H1 (cell line): ENCODE measurements at regions not wholly inside any gene's neighbourhood (a gene's known extent, or its start where the extent isn't known, plus 50 kb on each side); places are given as distances from the start of the nearest gene placed in this dataset.

Experiments
- CTCF ChIA-PET: fragments of 300-600 bp; sonication (Branson Sonifier 250); formaldehyde crosslinking; loops from one replicate; lab custom pipeline; 2021; ENCODE audit not compliant: partially characterized antibody; lab: Charles Lee
- POLR2A ChIA-PET: fragments of 300-600 bp; sonication (Branson Sonifier 250); formaldehyde crosslinking; loops from one replicate; lab custom pipeline; 2021; ENCODE audit warnings: inconsistent platforms; ENCODE audit not compliant: partially characterized antibody; lab: Charles Lee
- DNase-seq, 2 experiments: peaks; one replicate each; pipeline versions ENCODE4 v3.0.0 to v3.0.0-alpha.2; 2010 to 2022; ENCODE audit warnings: low spot score in 2 of 2, low read depth in 1 of 2, mixed read lengths in 1 of 2
- FAIRE-seq: peaks from 2 replicates; lab custom pipeline; 2011; peaks lifted over from hg19 to GRCh38; lab: Jason Lieb, UNC
- H2AFZ ChIP-seq: 2 replicates; pipeline ENCODE4 v1.8.1; 2012; ENCODE audit warnings: low read length, inconsistent platforms
- H2AK5ac ChIP-seq: 2 replicates; pipeline ENCODE4 v1.6.1; 2013; ENCODE audit warnings: low read depth, low read length
- H2BK120ac ChIP-seq: replicated peaks from 2 replicates; pipeline ENCODE3; 2013; ENCODE audit warnings: low read depth, low read length, inconsistent platforms
- H2BK12ac ChIP-seq: 2 replicates; pipeline ENCODE4 v1.6.1; 2013; ENCODE audit warnings: low read depth, low read length
- H2BK15ac ChIP-seq: 2 replicates; pipeline ENCODE4 v1.6.1; 2013; ENCODE audit warnings: low read length
- H2BK20ac ChIP-seq: 2 replicates; pipeline ENCODE4 v1.6.1; 2013; ENCODE audit warnings: low read length
- H2BK5ac ChIP-seq: 2 replicates; pipeline ENCODE4 v1.6.1; 2013; ENCODE audit warnings: low read depth, low read length
- H3K14ac ChIP-seq: 2 replicates; pipeline ENCODE4 v1.6.1; 2013; ENCODE audit warnings: inconsistent platforms; ENCODE audit not compliant: insufficient read length
- H3K18ac ChIP-seq: 2 replicates; pipeline ENCODE4 v1.6.1; 2013; ENCODE audit warnings: low read length; ENCODE audit errors: extremely low read depth
- H3K23ac ChIP-seq: 2 replicates; pipeline ENCODE4 v1.6.1; 2013; ENCODE audit warnings: inconsistent platforms; ENCODE audit not compliant: insufficient read length
- H3K23me2 ChIP-seq: 2 replicates; pipeline ENCODE4 v1.6.1; 2013; ENCODE audit warnings: low read depth, low read length
- H3K27ac ChIP-seq: 2 replicates; pipeline ENCODE4 v1.6.1; 2011; ENCODE audit warnings: low read depth, low read length, inconsistent platforms
- H3K27me3 ChIP-seq, 4 experiments: replicated peaks in 1 of 4; 1 replicate in 1 of 4; 2 replicates in 3 of 4; pipeline versions ENCODE4 v1.6.1 to v1.8.1; 2011 to 2013; ENCODE audit warnings: low read length in 3 of 4, mild to moderate bottlenecking in 3 of 4, inconsistent platforms in 2 of 4, mixed read lengths in 2 of 4, moderate library complexity in 1 of 4; ENCODE audit not compliant: control insufficient read depth in 3 of 4, insufficient read depth in 3 of 4; ENCODE audit errors: extremely low read depth in 1 of 4
- H3K36me3 ChIP-seq, 4 experiments: 2 replicates each; pipeline versions ENCODE4 v1.6.1 to v1.8.1; 2011 to 2013; ENCODE audit warnings: mild to moderate bottlenecking in 4 of 4, low read length in 3 of 4, moderate library complexity in 2 of 4, control low read depth in 1 of 4, inconsistent platforms in 1 of 4; ENCODE audit not compliant: insufficient read depth in 4 of 4, control insufficient read depth in 2 of 4
- H3K4ac ChIP-seq: replicated peaks from 2 replicates; pipeline ENCODE3; 2013; ENCODE audit warnings: low read length, low read depth, mixed read lengths, inconsistent platforms; ENCODE audit not compliant: insufficient read length
- H3K4me1 ChIP-seq, 4 experiments: replicated peaks in 1 of 4; 1 replicate in 1 of 4; 2 replicates in 3 of 4; pipeline versions ENCODE4 v1.6.1 to v1.8.1; 2011 to 2013; ENCODE audit warnings: low read length in 3 of 4, inconsistent platforms in 2 of 4, mixed read lengths in 1 of 4; ENCODE audit not compliant: insufficient read depth in 4 of 4, control insufficient read depth in 3 of 4
- H3K4me2 ChIP-seq, 2 experiments: 2 replicates each; pipeline versions ENCODE4 v1.6.1 to v1.8.1; 2011 to 2013; ENCODE audit warnings: low read depth in 2 of 2, low read length in 2 of 2, control low read depth in 1 of 2, inconsistent platforms in 1 of 2, mild to moderate bottlenecking in 1 of 2; ENCODE audit not compliant: insufficient read depth in 1 of 2
- H3K4me3 ChIP-seq, 4 experiments: fragments of 200-600, 300-600 bp in 1 of 4; sonication (generic), shearing (Covaris generic), sonication (Bioruptor Twin) in 1 of 4; 2 replicates each; pipeline versions ENCODE4 v1.5.1 to v1.8.1; 2011 to 2016; ENCODE audit warnings: low read length in 4 of 4, low read depth in 3 of 4, control low read depth in 2 of 4, inconsistent platforms in 2 of 4, mild to moderate bottlenecking in 2 of 4, mixed read lengths in 1 of 4, moderate library complexity in 1 of 4; ENCODE audit not compliant: insufficient read depth in 2 of 4; ENCODE audit errors: extremely low read depth in 1 of 4
- H3K56ac ChIP-seq: replicated peaks from 2 replicates; pipeline ENCODE3; 2013; ENCODE audit warnings: low read depth, mild to moderate bottlenecking, mixed read lengths, low read length, inconsistent platforms; ENCODE audit not compliant: insufficient read length
- H3K79me1 ChIP-seq: 2 replicates; pipeline ENCODE4 v1.6.1; 2013; ENCODE audit warnings: low read depth, low read length, control low read depth
- H3K79me2 ChIP-seq, 2 experiments: 2 replicates each; pipeline versions ENCODE4 v1.6.1 to v1.8.1; 2012 to 2013; ENCODE audit warnings: low read length in 2 of 2, mild to moderate bottlenecking in 2 of 2, inconsistent platforms in 1 of 2; ENCODE audit not compliant: insufficient read depth in 2 of 2, control insufficient read depth in 1 of 2
- H3K9ac ChIP-seq, 4 experiments: replicated peaks in 1 of 4; 1 replicate in 1 of 4; 2 replicates in 3 of 4; pipeline versions ENCODE4 v1.6.1 to v1.8.1; 2011 to 2013; ENCODE audit warnings: low read depth in 3 of 4, low read length in 3 of 4, control low read depth in 2 of 4, mild to moderate bottlenecking in 2 of 4, moderate library complexity in 2 of 4, inconsistent platforms in 1 of 4; ENCODE audit errors: extremely low read depth in 1 of 4
- H3K9me3 ChIP-seq, 2 experiments: 2 replicates each; pipeline versions ENCODE4 v1.6.1 to v1.8.1; 2012 to 2013; ENCODE audit warnings: mild to moderate bottlenecking in 2 of 2, moderate library complexity in 2 of 2, control low read depth in 1 of 2, inconsistent platforms in 1 of 2, low read depth in 1 of 2, low read length in 1 of 2, mixed read lengths in 1 of 2; ENCODE audit not compliant: insufficient read depth in 2 of 2
- H4K20me1 ChIP-seq, 2 experiments: replicated peaks in 1 of 2; 2 replicates each; pipeline versions ENCODE3 to v1.8.1; 2011 to 2013; ENCODE audit warnings: inconsistent platforms in 2 of 2, low read length in 2 of 2, mild to moderate bottlenecking in 1 of 2; ENCODE audit not compliant: insufficient read depth in 2 of 2, control insufficient read depth in 1 of 2
- H4K5ac ChIP-seq: 2 replicates; pipeline ENCODE4 v1.6.1; 2013; ENCODE audit warnings: low read length, low read depth, mixed read lengths, inconsistent platforms; ENCODE audit not compliant: insufficient read length
- H4K8ac ChIP-seq: 2 replicates; pipeline ENCODE4 v1.8.0; 2013; ENCODE audit warnings: mild to moderate bottlenecking, moderate library complexity, low read length, inconsistent platforms; ENCODE audit not compliant: insufficient read depth; ENCODE audit errors: extremely low read depth
- H4K91ac ChIP-seq: replicated peaks from 2 replicates; pipeline ENCODE3; 2013; ENCODE audit warnings: low read length, mixed read lengths, inconsistent platforms; ENCODE audit not compliant: insufficient read length
- ASH2L ChIP-seq: fragments of 200-600, 300-600 bp; sonication (generic); IDR thresholded peaks from one replicate; pipeline ENCODE4 v1.7.1; 2017; ENCODE audit warnings: low read length
- BCL11A ChIP-seq, 2 experiments: IDR thresholded peaks; one replicate each; pipeline ENCODE4 v1.6.1; 2011; ENCODE audit warnings: low read depth in 2 of 2, low read length in 2 of 2, mild to moderate bottlenecking in 2 of 2
- EZH2 ChIP-seq: fragments of 200-600 bp; sonication (generic); IDR thresholded peaks from 2 replicates; pipeline ENCODE4 v1.7.1; 2012; ENCODE audit warnings: low read depth, mild to moderate bottlenecking, moderate library complexity, low read length, inconsistent platforms; ENCODE audit not compliant: severe bottlenecking
- HDAC6 ChIP-seq: IDR thresholded peaks from one replicate; pipeline ENCODE4 v1.7.1; 2012; ENCODE audit warnings: low read depth, mild to moderate bottlenecking, inconsistent platforms, low read length, moderate library complexity
- NANOG ChIP-seq: IDR thresholded peaks from 2 replicates; pipeline ENCODE4 v1.6.1; 2011; ENCODE audit warnings: low read length, low read depth, mild to moderate bottlenecking, inconsistent platforms; ENCODE audit not compliant: insufficient read depth, poor library complexity, severe bottlenecking
- SIX5 ChIP-seq: IDR thresholded peaks from 2 replicates; pipeline ENCODE4 v1.6.1; 2011; ENCODE audit warnings: mild to moderate bottlenecking, low read depth, low read length
- SUZ12 ChIP-seq: fragments of 200-600 bp; sonication (generic); IDR thresholded peaks from 2 replicates; pipeline ENCODE4 v1.6.1; 2012; ENCODE audit warnings: mild to moderate bottlenecking, inconsistent platforms, low read length, moderate library complexity, mixed read lengths
- WGBS, 2 experiments: shearing (Covaris generic) in 1 of 2; methylation state at CpG; one replicate each; pipeline versions ENCODE4 v1.1.6 to v1.1.7; 2013 to 2015; ENCODE audit warnings: low lambda C conversion rate in 2 of 2, mixed read lengths in 2 of 2, inconsistent platforms in 1 of 2, low coverage in 1 of 2, missing lambda C conversion rate in 1 of 2; ENCODE audit not compliant: insufficient replicate concordance in 2 of 2, insufficient coverage in 1 of 2, insufficient read length in 1 of 2; ENCODE audit errors: extremely low coverage in 1 of 2, missing lambda C conversion rate in 1 of 2; 5-methylcytosine and 5-hydroxymethylcytosine counted together

DNA sequence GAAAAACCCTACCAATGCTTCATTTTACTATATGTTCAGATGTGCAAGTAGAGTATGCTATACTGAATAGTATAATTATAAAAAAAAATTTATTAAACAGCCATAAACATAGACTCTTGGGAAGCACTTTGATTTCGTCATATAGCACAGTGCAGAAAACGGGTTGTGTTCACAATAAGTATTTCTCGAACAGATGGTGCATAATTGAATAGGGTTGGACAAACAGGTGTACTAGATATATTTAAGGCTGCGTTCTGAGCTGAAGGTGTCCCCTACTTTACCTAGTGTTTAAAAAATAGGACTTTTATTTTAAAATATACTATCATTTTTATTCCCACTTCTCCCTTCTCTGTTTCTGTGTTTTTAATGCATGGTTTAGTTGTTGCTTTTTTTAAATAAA lies 841.5 kb downstream of the ANKRD7 start:
- no peak overlapping the region for H4K8ac ChIP-seq
- no peak overlapping the region for H3K56ac ChIP-seq
- no peak overlapping the region for H4K5ac ChIP-seq
- H3K9ac ChIP-seq, result no peak overlapping the region
- no peaks in the 10 kb centered on the region for H4K20me1 ChIP-seq
- WGBS, 2 experiments, result 90% methylated on average over 4 of the region's 4 CpGs; no CpG with 5 or more reads in 1 of the 2 experiments
- H3K27me3 ChIP-seq, result no peaks in the 10 kb centered on the region
- no peaks in the 10 kb centered on the region for H3K79me1 ChIP-seq
- H3K23ac ChIP-seq, result no peak overlapping the region
- H2AFZ ChIP-seq, result no peak overlapping the region
- H3K4me1 ChIP-seq, result no peaks in the 10 kb centered on the region
- no peaks in the 10 kb centered on the region for H3K79me2 ChIP-seq
- POLR2A ChIA-PET, result no interaction called here
- CTCF ChIA-PET, result no interaction called here
- FAIRE-seq (no peak), DNase-seq (no peak)
- H3K36me3 ChIP-seq, result no peaks in the 10 kb centered on the region
- H3K9me3 ChIP-seq, result no peaks in the 10 kb centered on the region
- no peak overlapping the region for H2BK5ac ChIP-seq
- H2BK15ac ChIP-seq, result no peak overlapping the region
- no peak overlapping the region for H3K27ac ChIP-seq
- H2BK120ac ChIP-seq, result no peak overlapping the region
- H3K4ac ChIP-seq, result no peak overlapping the region
- no peak overlapping the region for H3K4me2 ChIP-seq
- no peak overlapping the region for H4K91ac ChIP-seq
- H3K4me3 ChIP-seq, result no peak overlapping the region
- no peak overlapping the region for H2BK12ac ChIP-seq
- no peak overlapping the region for H3K18ac ChIP-seq
- no peak overlapping the region for H2BK20ac ChIP-seq
- H3K14ac ChIP-seq, result no peak overlapping the region
- no peaks in the 10 kb centered on the region; the same call in 1 of the 2 replicates for H3K23me2 ChIP-seq
- no peak overlapping the region for H2AK5ac ChIP-seq
- TF ChIP-seq NANOG (no peak), SIX5 (no peak), EZH2 (no peak), BCL11A (IDR thresholded peaks at IDR 0.05; ENCODE audit: low read depth in 2 of 2, low read length in 2 of 2) (no peak), HDAC6 (no peak), SUZ12 (no peak), ASH2L (no peak)
